OCI-LY3 (cell line): ENCODE measurements at regions not wholly inside any gene's neighbourhood (a gene's known extent, or its start where the extent isn't known, plus 50 kb on each side); places are given as distances from the start of the nearest gene placed in this dataset.

Source experiments
- H2AFZ ChIP-seq: fragments of 200-600, 300-600 bp; shearing (Covaris generic); 2 replicates; pipeline ENCODE4 v1.6.0; 2014; ENCODE audit warnings: antibody characterized with exemption, low read depth, low read length
- H3K27ac ChIP-seq: fragments of 200-600, 300-600 bp; sonication (generic); 2 replicates; pipeline ENCODE4 v1.5.1; 2014; ENCODE audit warnings: mild to moderate bottlenecking, low read length, moderate library complexity, mixed read lengths
- H3K27me3 ChIP-seq: fragments of 200-600, 300-600 bp; sonication (generic); 2 replicates; pipeline ENCODE4 v1.6.1; 2014; ENCODE audit warnings: low read depth, low read length, mixed read lengths
- H3K36me3 ChIP-seq: fragments of 200-600, 300-600 bp; sonication (generic); replicated peaks from 2 replicates; pipeline ENCODE3; 2014; ENCODE audit warnings: low read depth, low read length, mixed read lengths
- H3K4me1 ChIP-seq: fragments of 300-600, 200-600 bp; sonication (generic); 2 replicates; pipeline ENCODE4 v1.6.1; 2014; ENCODE audit warnings: low read length, mixed read lengths
- H3K4me2 ChIP-seq: fragments of 200-600, 300-600 bp; sonication (generic); 2 replicates; pipeline ENCODE4 v1.6.1; 2014; ENCODE audit warnings: low read length, mixed read lengths
- H3K4me3 ChIP-seq: fragments of 300-600, 200-600 bp; sonication (generic); 2 replicates; pipeline ENCODE4 v1.5.1; 2014; ENCODE audit warnings: antibody characterized with exemption, mild to moderate bottlenecking, low read length, moderate library complexity
- H3K79me2 ChIP-seq: fragments of 300-600, 200-600 bp; shearing (Covaris generic); 2 replicates; pipeline ENCODE4 v1.6.1; 2014; ENCODE audit warnings: mild to moderate bottlenecking, low read length, mixed read lengths
- H3K9ac ChIP-seq: fragments of 300-600, 200-600 bp; shearing (Covaris generic); 2 replicates; pipeline ENCODE4 v1.6.0; 2014; ENCODE audit warnings: mild to moderate bottlenecking, low read length, moderate library complexity
- H3K9me3 ChIP-seq: fragments of 200-600, 300-600 bp; shearing (Covaris generic); 2 replicates; pipeline ENCODE4 v1.6.1; 2014; ENCODE audit warnings: low read length, mixed read lengths; ENCODE audit not compliant: insufficient read depth
- H4K20me1 ChIP-seq: fragments of 200-600, 300-600 bp; sonication (generic); 2 replicates; pipeline ENCODE4 v1.6.1; 2016; ENCODE audit warnings: low read length, mixed read lengths; ENCODE audit not compliant: insufficient read depth
- EZH2phosphoT487 ChIP-seq: fragments of 200-600 bp; shearing (Covaris generic); IDR thresholded peaks from 2 replicates; pipeline ENCODE4 v1.6.1; 2018; ENCODE audit warnings: antibody characterized with exemption, mixed run types, low read depth
- TF ChIP-seq, protein P1 (sequence below): fragments of 200-600, 300-600 bp; sonication (generic); IDR thresholded peaks from 2 replicates; pipeline ENCODE4 v1.5.1; 2014; ENCODE audit warnings: antibody characterized with exemption, low read length, low read depth

DNA sequence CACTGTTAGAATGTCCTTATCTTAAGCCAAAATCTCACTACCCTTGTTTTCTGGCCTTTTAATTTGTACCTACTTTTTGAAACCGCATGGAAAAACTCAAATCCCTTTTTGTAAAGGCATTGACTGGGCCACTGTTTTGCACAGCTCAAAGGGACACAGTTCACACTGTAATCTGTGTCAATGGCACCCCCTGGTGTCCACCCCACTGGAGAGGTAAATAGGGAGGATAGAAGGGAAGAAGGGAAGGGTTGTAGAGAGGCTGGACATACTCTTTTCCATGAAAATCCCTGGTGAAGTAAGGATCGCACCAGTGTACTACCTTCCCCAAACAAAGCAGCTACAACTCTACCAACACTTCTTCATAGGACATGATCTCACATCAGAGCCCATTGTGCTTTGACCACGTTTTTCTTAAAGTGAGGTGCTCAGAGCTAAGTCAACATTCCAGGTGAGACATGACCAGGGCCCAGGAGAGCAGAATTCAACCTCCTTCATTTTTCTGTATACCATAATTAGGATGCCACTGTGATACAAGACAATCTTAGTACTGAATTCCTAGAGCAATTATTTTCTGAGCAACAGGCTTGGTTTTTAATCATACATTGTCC, 92.4 kb upstream of the RMDN2 start:
- Histone ChIP-seq H3K9me3 (no peaks in the 10 kb centered on the region), H4K20me1 (no peaks in the 10 kb centered on the region), H3K9ac (no peak overlapping the region), H2AFZ (peak overlapping the region; percentile 60; the same call in 1 of the 2 replicates), H3K4me3 (no peak overlapping the region), H3K4me2 (peak overlapping the region; percentile 29; the same call in 1 of the 2 replicates), H3K27ac (no peak overlapping the region), H3K27me3 (peaks cover 6% of the 10 kb centered on the region; the same call in 1 of the 2 replicates), H3K79me2 (no peaks in the 10 kb centered on the region), H3K36me3 (no peaks in the 10 kb centered on the region), H3K4me1 (peaks cover 9% of the 10 kb centered on the region)
- no peak for TF ChIP-seq EZH2phosphoT487
- TF ChIP-seq, protein P1, sequence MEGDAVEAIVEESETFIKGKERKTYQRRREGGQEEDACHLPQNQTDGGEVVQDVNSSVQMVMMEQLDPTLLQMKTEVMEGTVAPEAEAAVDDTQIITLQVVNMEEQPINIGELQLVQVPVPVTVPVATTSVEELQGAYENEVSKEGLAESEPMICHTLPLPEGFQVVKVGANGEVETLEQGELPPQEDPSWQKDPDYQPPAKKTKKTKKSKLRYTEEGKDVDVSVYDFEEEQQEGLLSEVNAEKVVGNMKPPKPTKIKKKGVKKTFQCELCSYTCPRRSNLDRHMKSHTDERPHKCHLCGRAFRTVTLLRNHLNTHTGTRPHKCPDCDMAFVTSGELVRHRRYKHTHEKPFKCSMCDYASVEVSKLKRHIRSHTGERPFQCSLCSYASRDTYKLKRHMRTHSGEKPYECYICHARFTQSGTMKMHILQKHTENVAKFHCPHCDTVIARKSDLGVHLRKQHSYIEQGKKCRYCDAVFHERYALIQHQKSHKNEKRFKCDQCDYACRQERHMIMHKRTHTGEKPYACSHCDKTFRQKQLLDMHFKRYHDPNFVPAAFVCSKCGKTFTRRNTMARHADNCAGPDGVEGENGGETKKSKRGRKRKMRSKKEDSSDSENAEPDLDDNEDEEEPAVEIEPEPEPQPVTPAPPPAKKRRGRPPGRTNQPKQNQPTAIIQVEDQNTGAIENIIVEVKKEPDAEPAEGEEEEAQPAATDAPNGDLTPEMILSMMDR, result peak; percentile 94

DNA sequence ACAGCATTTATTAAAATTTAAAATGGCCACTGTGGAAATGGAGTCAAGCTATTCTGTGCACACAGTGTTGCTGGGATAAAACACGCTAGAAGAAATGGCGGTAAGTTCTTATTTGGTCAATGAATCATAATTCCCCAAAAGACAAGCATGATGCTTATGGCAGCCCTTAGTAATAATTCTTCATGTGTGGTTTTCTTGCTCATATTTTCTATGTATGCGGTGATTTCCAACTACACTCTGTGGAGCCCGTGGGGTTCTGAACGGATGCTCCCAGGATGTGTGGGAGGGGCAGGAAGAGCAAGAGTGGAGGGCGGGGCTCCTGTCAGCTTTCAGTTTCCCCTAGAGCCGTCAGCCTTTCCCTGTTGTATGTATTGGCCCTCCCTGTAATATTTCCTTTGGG, 91.7 kb upstream of the RMDN2 start:
- H3K27ac ChIP-seq, result no peak overlapping the region
- H2AFZ ChIP-seq, result no peak overlapping the region
- H3K9me3 ChIP-seq, result no peaks in the 10 kb centered on the region
- no peak overlapping the region for H3K4me3 ChIP-seq
- no peak overlapping the region for H3K9ac ChIP-seq
- H3K4me2 ChIP-seq, result no peak overlapping the region
- no peaks in the 10 kb centered on the region for H4K20me1 ChIP-seq
- H3K4me1 ChIP-seq, result peaks cover 9% of the 10 kb centered on the region
- H3K36me3 ChIP-seq, result no peaks in the 10 kb centered on the region
- TF ChIP-seq, protein P1, result no peak
- TF ChIP-seq EZH2phosphoT487, result no peak
- no peaks in the 10 kb centered on the region for H3K79me2 ChIP-seq
- peaks cover 6% of the 10 kb centered on the region; the same call in 1 of the 2 replicates for H3K27me3 ChIP-seq

DNA sequence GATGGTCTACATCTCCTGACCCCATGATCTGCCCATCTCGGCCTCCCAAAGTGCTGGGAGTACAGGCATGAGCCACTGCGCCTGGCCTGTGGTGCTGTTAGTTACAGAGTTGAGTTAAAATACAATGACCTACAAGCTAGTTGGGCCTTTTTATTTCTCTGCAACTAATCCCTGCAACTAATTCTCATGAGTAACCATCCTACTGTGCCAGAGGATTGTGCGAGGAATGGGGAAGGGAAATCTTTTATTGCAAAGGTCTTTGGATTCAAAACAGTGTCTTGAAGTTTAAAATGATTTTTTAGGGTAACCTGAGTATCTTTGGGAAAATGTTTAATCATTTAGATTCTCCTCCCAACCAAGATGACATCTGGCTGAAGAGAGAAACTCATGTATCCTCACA, 88.8 kb upstream of the RMDN2 start:
- Histone ChIP-seq H3K36me3 (no peaks in the 10 kb centered on the region), H3K27me3 (peaks cover 8% of the 10 kb centered on the region; the same call in 1 of the 2 replicates), H3K9ac (no peak overlapping the region), H3K79me2 (no peaks in the 10 kb centered on the region), H4K20me1 (no peaks in the 10 kb centered on the region), H3K4me1 (peaks cover 4% of the 10 kb centered on the region; the same call in 1 of the 2 replicates), H3K27ac (no peak overlapping the region), H3K4me2 (no peak overlapping the region), H3K9me3 (no peaks in the 10 kb centered on the region), H2AFZ (no peak overlapping the region), H3K4me3 (no peak overlapping the region)
- TF ChIP-seq EZH2phosphoT487, result no peak
- TF ChIP-seq, protein P1, result no peak

DNA sequence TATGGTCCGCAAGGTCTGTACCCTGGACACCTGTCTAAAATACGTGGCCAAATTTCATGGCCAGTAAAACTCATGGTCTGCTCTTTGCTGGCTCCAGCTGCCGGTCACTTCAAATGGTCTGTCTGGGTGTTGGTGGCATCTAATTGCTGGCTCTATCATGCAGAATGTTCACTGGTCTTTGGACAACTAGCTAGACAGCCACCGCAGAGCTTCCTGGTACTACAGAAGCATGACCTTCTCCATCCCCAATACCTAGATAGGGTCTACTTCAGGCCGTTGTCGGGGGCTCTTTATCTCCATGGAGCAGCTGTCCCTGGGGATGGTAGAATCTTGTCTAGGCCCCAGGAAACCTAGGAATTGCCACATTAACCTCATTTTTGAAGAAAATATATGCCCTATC, 88.4 kb upstream of the RMDN2 start:
- no peaks in the 10 kb centered on the region for H3K9me3 ChIP-seq
- H3K79me2 ChIP-seq, result no peaks in the 10 kb centered on the region
- H2AFZ ChIP-seq, result no peak overlapping the region
- no peaks in the 10 kb centered on the region for H4K20me1 ChIP-seq
- H3K4me3 ChIP-seq, result no peak overlapping the region
- H3K36me3 ChIP-seq, result no peaks in the 10 kb centered on the region
- H3K4me2 ChIP-seq, result no peak overlapping the region
- no peak overlapping the region for H3K9ac ChIP-seq
- no peak for TF ChIP-seq EZH2phosphoT487
- TF ChIP-seq, protein P1, result no peak
- H3K4me1 ChIP-seq, result peaks cover 4% of the 10 kb centered on the region; the same call in 1 of the 2 replicates
- no peak overlapping the region for H3K27ac ChIP-seq
- peaks cover 8% of the 10 kb centered on the region; the same call in 1 of the 2 replicates for H3K27me3 ChIP-seq
